ENCODE measurements at regions not wholly inside any gene's neighbourhood (a gene's known extent, or its start where the extent isn't known, plus 50 kb on each side); places are given as distances from the start of the nearest gene placed in this dataset.
A peak's percentile ranks its signal among the peaks of the same experiment; 100 is the strongest.
"Not testable (repeated sequence)": the region's sequence is repeated elsewhere in the genome, so short reads cannot be mapped to it uniquely, and the experiment has no call there.

- no peak overlapping the region for H2AFZ ChIP-seq (ENCODE audit: low read depth, low read length)
- no peaks in the 10 kb centered on the region for H3K27me3 ChIP-seq (ENCODE audit: insufficient read depth, low read length)
- no peaks in the 10 kb centered on the region for H4K20me1 ChIP-seq (ENCODE audit: insufficient read depth, low read length)
- no peaks in the 10 kb centered on the region for H3K79me2 ChIP-seq (ENCODE audit: insufficient read depth, low read length)
- peak overlapping the region; percentile 70 for H3K4me2 ChIP-seq (ENCODE audit: low read length)
- H3K4me1 ChIP-seq (ENCODE audit: insufficient read depth, low read length): peaks cover 24% of the 10 kb centered on the region
- H3K9ac ChIP-seq (ENCODE audit: low read length): peak overlapping the region; percentile 74
- FAIRE-seq (no peak), DNase-seq (ENCODE audit: low read depth) (no peak)
- no peak overlapping the region for H3K4me3 ChIP-seq (ENCODE audit: insufficient read depth, low read depth, low read length)
- H3K36me3 Mint-ChIP-seq (ENCODE audit: low read depth, unreplicated experiment): no peaks in the 10 kb centered on the region
- H3K9me3 ChIP-seq (ENCODE audit: insufficient read depth, low read depth, low read length): peaks cover 4% of the 10 kb centered on the region
- H3K27me3 Mint-ChIP-seq (ENCODE audit: low read depth, unreplicated experiment): no peaks in the 10 kb centered on the region
- no peaks in the 10 kb centered on the region for H3K36me3 ChIP-seq (ENCODE audit: insufficient read depth, low read length)
- H3K9me3 Mint-ChIP-seq (ENCODE audit: unreplicated experiment): no peaks in the 10 kb centered on the region
- peak overlapping the region; percentile 99 for H3K27ac ChIP-seq (ENCODE audit: low read depth, low read length)
- H3K4me1 Mint-ChIP-seq (ENCODE audit: low read depth, unreplicated experiment): peaks cover 13% of the 10 kb centered on the region
- TF ChIP-seq EZH2 (IDR thresholded peaks at IDR 0.05; ENCODE audit: insufficient read depth, low read length) (no peak), CTCF (IDR thresholded peaks at IDR 0.05; ENCODE audit: insufficient read depth, low read depth, low read length) (no peak)
- H3K27ac Mint-ChIP-seq (ENCODE audit: unreplicated experiment): no peak overlapping the region
- H3K4me3 Mint-ChIP-seq (ENCODE audit: unreplicated experiment): no peak overlapping the region
Measured at GRCh38 chr16:88330971-88331890, 51.5 kb upstream of the ZNF469 start.

GRCh38 chr16:88331989-88332920 lies 50.5 kb upstream of the ZNF469 start:
- Histone ChIP-seq H3K4me1 (ENCODE audit: insufficient read depth, low read length) (peaks cover 24% of the 10 kb centered on the region), H3K4me2 (ENCODE audit: low read length) (peak overlapping the region; percentile 70), H3K9me3 (ENCODE audit: insufficient read depth, low read depth, low read length) (peaks cover 4% of the 10 kb centered on the region), H3K79me2 (ENCODE audit: insufficient read depth, low read length) (no peaks in the 10 kb centered on the region), H4K20me1 (ENCODE audit: insufficient read depth, low read length) (no peaks in the 10 kb centered on the region), H3K36me3 (ENCODE audit: insufficient read depth, low read length) (no peaks in the 10 kb centered on the region), H3K27me3 (ENCODE audit: insufficient read depth, low read length) (no peaks in the 10 kb centered on the region), H3K27ac (ENCODE audit: low read depth, low read length) (peak overlapping the region; percentile 99), H3K9ac (ENCODE audit: low read length) (peak overlapping the region; percentile 84), H2AFZ (ENCODE audit: low read depth, low read length) (no peak overlapping the region), H3K4me3 (ENCODE audit: insufficient read depth, low read depth, low read length) (no peak overlapping the region)
- Mint-ChIP-seq H3K27ac (ENCODE audit: unreplicated experiment) (peak overlapping the region; percentile 97), H3K36me3 (ENCODE audit: low read depth, unreplicated experiment) (peaks cover 3% of the 10 kb centered on the region), H3K4me1 (ENCODE audit: low read depth, unreplicated experiment) (peaks cover 13% of the 10 kb centered on the region), H3K4me3 (ENCODE audit: unreplicated experiment) (no peak overlapping the region), H3K27me3 (ENCODE audit: low read depth, unreplicated experiment) (no peaks in the 10 kb centered on the region), H3K9me3 (ENCODE audit: unreplicated experiment) (peaks cover 5% of the 10 kb centered on the region)
- DNase-seq (ENCODE audit: low read depth) (peak; percentile 100), FAIRE-seq (peak; percentile 49)
- TF ChIP-seq EZH2 (IDR thresholded peaks at IDR 0.05; ENCODE audit: insufficient read depth, low read length) (no peak), CTCF (IDR thresholded peaks at IDR 0.05; ENCODE audit: insufficient read depth, low read depth, low read length) (no peak)

GRCh38 chr16:88332921-88333825 lies 49.6 kb upstream of the ZNF469 start:
- FAIRE-seq; H3K9me3 Mint-ChIP-seq (ENCODE audit: unreplicated experiment): not testable (repeated sequence)
- peak overlapping the region; percentile 68 for H3K4me2 ChIP-seq (ENCODE audit: low read length)

More at GRCh38 chr16:88332921-88333825, 49.6 kb upstream of the ZNF469 start:
- H4K20me1 ChIP-seq (ENCODE audit: insufficient read depth, low read length); H3K27me3 Mint-ChIP-seq (ENCODE audit: low read depth, unreplicated experiment); H3K4me3 ChIP-seq (ENCODE audit: insufficient read depth, low read depth, low read length); H3K79me2 ChIP-seq (ENCODE audit: insufficient read depth, low read length); H3K27me3 ChIP-seq (ENCODE audit: insufficient read depth, low read length); H3K36me3 ChIP-seq (ENCODE audit: insufficient read depth, low read length); H3K9me3 ChIP-seq (ENCODE audit: insufficient read depth, low read depth, low read length); H2AFZ ChIP-seq (ENCODE audit: low read depth, low read length); H3K4me3 Mint-ChIP-seq (ENCODE audit: unreplicated experiment); H3K36me3 Mint-ChIP-seq (ENCODE audit: low read depth, unreplicated experiment): not testable (repeated sequence)
- Histone ChIP-seq H3K4me1 (ENCODE audit: insufficient read depth, low read length) (peaks cover 24% of the 10 kb centered on the region), H3K27ac (ENCODE audit: low read depth, low read length) (peak overlapping the region; percentile 99), H3K9ac (ENCODE audit: low read length) (peak overlapping the region; percentile 84)
- H3K27ac Mint-ChIP-seq (ENCODE audit: unreplicated experiment): peak overlapping the region; percentile 97
- DNase-seq (ENCODE audit: low read depth): peak; percentile 63
- peaks cover 12% of the 10 kb centered on the region for H3K4me1 Mint-ChIP-seq (ENCODE audit: low read depth, unreplicated experiment)
